GM23338 (cell line): ENCODE measurements at regions not wholly inside any gene's neighbourhood (a gene's known extent, or its start where the extent isn't known, plus 50 kb on each side); places are given as distances from the start of the nearest gene placed in this dataset.

ENCODE experiments used
- ATAC-seq: fragments of 200-7000 bp; cut with Tn5 transposase; 3 replicates; pipeline ENCODE4 v1.9.1; 2020
- DNase-seq: peaks from one replicate; pipeline ENCODE4 v3.0.0-alpha.2; 2015; ENCODE audit warnings: low spot score
- H2AFZ ChIP-seq: fragments of 200-600 bp; sonication (generic); 2 replicates; pipeline ENCODE4 v1.8.0; 2016; ENCODE audit warnings: antibody characterized with exemption, mild to moderate bottlenecking, moderate library complexity
- H3F3A ChIP-seq: fragments of 200-600 bp; sonication (generic); replicated peaks from 2 replicates; pipeline ENCODE4 v1.8.0; 2017; ENCODE audit warnings: antibody characterized with exemption, mixed run types, low read depth
- H3K27ac ChIP-seq: fragments of 200-600 bp; sonication (generic); 2 replicates; pipeline ENCODE4 v1.6.1; 2016; ENCODE audit warnings: low read depth
- H3K27me3 ChIP-seq: fragments of 200-600 bp; sonication (generic); 2 replicates; pipeline ENCODE4 v1.8.0; 2016; ENCODE audit warnings: mild to moderate bottlenecking, mixed run types, moderate library complexity; ENCODE audit not compliant: insufficient read depth
- H3K36me3 ChIP-seq: fragments of 200-600 bp; sonication (generic); 2 replicates; pipeline ENCODE4 v1.8.0; 2016; ENCODE audit warnings: mild to moderate bottlenecking; ENCODE audit not compliant: insufficient read depth
- H3K4me1 ChIP-seq: fragments of 200-600 bp; sonication (generic); 2 replicates; pipeline ENCODE4 v1.8.0; 2016; ENCODE audit warnings: mild to moderate bottlenecking, moderate library complexity; ENCODE audit not compliant: insufficient read depth
- H3K4me2 ChIP-seq: fragments of 200-600 bp; sonication (generic); 2 replicates; pipeline ENCODE4 v1.7.1; 2017; ENCODE audit warnings: mixed run types
- H3K4me3 ChIP-seq: fragments of 200-600 bp; sonication (generic); 2 replicates; pipeline ENCODE4 v1.6.1; 2016; ENCODE audit warnings: mixed run types
- H3K79me2 ChIP-seq: fragments of 200-600 bp; sonication (generic); replicated peaks from 2 replicates; pipeline ENCODE4 v1.8.0; 2017; ENCODE audit warnings: mild to moderate bottlenecking; ENCODE audit not compliant: insufficient read depth
- H3K9me2 ChIP-seq: fragments of 200-600 bp; sonication (generic); 2 replicates; pipeline ENCODE4 v1.8.0; 2017; ENCODE audit not compliant: insufficient read depth
- H4K20me1 ChIP-seq: fragments of 200-600 bp; sonication (generic); replicated peaks from 2 replicates; pipeline ENCODE4 v1.8.0; 2017; ENCODE audit warnings: mild to moderate bottlenecking; ENCODE audit not compliant: insufficient read depth
- H3K27ac Mint-ChIP-seq: 2 replicates; pipeline ENCODE4 v1.8.0; 2020; ENCODE audit warnings: inconsistent platforms, mild to moderate bottlenecking, moderate library complexity, mixed read lengths
- H3K27me3 Mint-ChIP-seq: 3 replicates; pipeline ENCODE4 v1.8.0; 2022; ENCODE audit warnings: low read depth, mild to moderate bottlenecking, moderate library complexity, mixed read lengths, inconsistent platforms; ENCODE audit not compliant: insufficient read depth, poor library complexity
- H3K36me3 Mint-ChIP-seq: 3 replicates; pipeline ENCODE4 v1.8.0; 2021; ENCODE audit warnings: low read depth, mild to moderate bottlenecking, inconsistent platforms, moderate library complexity, mixed read lengths
- H3K4me1 Mint-ChIP-seq: 3 replicates; pipeline ENCODE4 v1.8.0; 2020; ENCODE audit warnings: mild to moderate bottlenecking, inconsistent platforms, mixed read lengths
- H3K4me3 Mint-ChIP-seq: 3 replicates; pipeline ENCODE4 v1.8.0; 2021; ENCODE audit warnings: moderate library complexity, mild to moderate bottlenecking, inconsistent platforms, mixed read lengths
- H3K9me3 Mint-ChIP-seq: 3 replicates; pipeline ENCODE4 v1.8.0; 2020; ENCODE audit warnings: moderate library complexity, mild to moderate bottlenecking, inconsistent platforms, mixed read lengths
- CREB1 ChIP-seq: fragments of 250-450 bp; sonication (Bioruptor Pico); IDR thresholded peaks from 2 replicates; pipeline ENCODE4 v1.5.0; 2020; ENCODE audit warnings: low read depth, mild to moderate bottlenecking, moderate library complexity
- EZH2 ChIP-seq: fragments of 200-600 bp; sonication (generic); IDR thresholded peaks from one replicate; pipeline ENCODE4 v1.8.0; 2017; ENCODE audit warnings: antibody characterized with exemption, mild to moderate bottlenecking, low read depth; ENCODE audit not compliant: unreplicated experiment
- EZH2phosphoT487 ChIP-seq: fragments of 200-600 bp; sonication (generic); IDR thresholded peaks from one replicate; pipeline ENCODE4 v1.8.1; 2018; ENCODE audit warnings: antibody characterized with exemption; ENCODE audit not compliant: unreplicated experiment
- JUNB ChIP-seq: IDR thresholded peaks from one replicate; pipeline ENCODE4 v1.6.1; 2016; ENCODE audit warnings: antibody characterized with exemption; ENCODE audit not compliant: unreplicated experiment
- NANOG ChIP-seq: IDR thresholded peaks from 2 replicates; pipeline ENCODE4 v1.6.1; 2016; ENCODE audit warnings: antibody characterized with exemption, borderline replicate concordance
- POLR2AphosphoS5 ChIP-seq: IDR thresholded peaks from 2 replicates; pipeline ENCODE4 v1.6.1; 2016; ENCODE audit warnings: antibody characterized with exemption, low read depth
- REST ChIP-seq: IDR thresholded peaks from one replicate; pipeline ENCODE4 v1.6.1; 2018; ENCODE audit warnings: antibody characterized with exemption; ENCODE audit not compliant: unreplicated experiment
- STAT1 ChIP-seq: IDR thresholded peaks from one replicate; pipeline ENCODE4 v1.6.1; 2016; ENCODE audit warnings: antibody characterized with exemption; ENCODE audit not compliant: unreplicated experiment
- ZNF114 ChIP-seq: fragments of 250-450 bp; sonication (Bioruptor Pico); IDR thresholded peaks from 2 replicates; pipeline ENCODE4 v1.5.0; 2020; ENCODE audit warnings: mild to moderate bottlenecking, moderate library complexity
- ZNF331 ChIP-seq: fragments of 250-450 bp; sonication (Bioruptor Pico); IDR thresholded peaks from 2 replicates; pipeline ENCODE4 v1.5.0; 2020; ENCODE audit warnings: low read depth, mild to moderate bottlenecking, moderate library complexity
- TF ChIP-seq, protein P1 (sequence below): IDR thresholded peaks from 2 replicates; pipeline ENCODE4 v1.6.1; 2016; ENCODE audit warnings: antibody characterized with exemption
- TF ChIP-seq, protein P2 (sequence below): fragments of 250-450 bp; sonication (Bioruptor Pico); IDR thresholded peaks from 2 replicates; pipeline ENCODE4 v1.5.0; 2020; ENCODE audit warnings: mild to moderate bottlenecking, moderate library complexity
- TF ChIP-seq, protein P3 (sequence below), 2 experiments: fragments of 200-600 bp in 1 of 2; sonication (generic) in 1 of 2; conservative IDR thresholded peaks; 2 replicates each; pipeline versions ENCODE4 v1.5.1 to v1.6.1; 2016 to 2017; ENCODE audit warnings: antibody characterized with exemption in 2 of 2, low read depth in 2 of 2, mild to moderate bottlenecking in 2 of 2, moderate library complexity in 1 of 2

DNA sequence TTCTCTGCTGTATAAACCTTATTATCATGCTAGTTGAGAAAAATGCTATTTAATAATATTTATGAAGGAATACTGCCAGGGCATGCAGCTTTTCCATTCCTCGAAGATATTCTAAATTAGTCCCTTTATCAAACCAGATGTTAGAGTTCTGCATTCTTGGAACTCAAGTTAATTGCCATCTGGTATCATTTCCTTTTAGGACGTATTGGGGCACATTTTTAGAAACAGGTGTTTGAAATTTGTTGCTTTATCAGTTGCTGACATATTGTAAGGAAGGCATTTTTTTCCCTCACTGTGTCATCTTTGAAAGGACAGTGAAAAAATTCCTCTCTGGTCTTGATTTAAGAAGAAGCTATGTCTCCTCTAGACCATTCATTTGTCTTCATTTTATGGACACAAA is 471.2 kb upstream of the PRICKLE1 start:
- no peak overlapping the region for H3K4me3 ChIP-seq
- no peaks in the 10 kb centered on the region for H4K20me1 ChIP-seq
- Mint-ChIP-seq H3K27me3 (peaks cover under 1% of the 10 kb centered on the region), H3K4me1 (peaks cover 2% of the 10 kb centered on the region; the same call in 2 of the 3 replicates), H3K36me3 (no peaks in the 10 kb centered on the region), H3K27ac (no peak overlapping the region), H3K4me3 (no peak overlapping the region), H3K9me3 (no peaks in the 10 kb centered on the region)
- H3K4me1 ChIP-seq, result peaks cover 8% of the 10 kb centered on the region
- TF ChIP-seq, protein P1, sequence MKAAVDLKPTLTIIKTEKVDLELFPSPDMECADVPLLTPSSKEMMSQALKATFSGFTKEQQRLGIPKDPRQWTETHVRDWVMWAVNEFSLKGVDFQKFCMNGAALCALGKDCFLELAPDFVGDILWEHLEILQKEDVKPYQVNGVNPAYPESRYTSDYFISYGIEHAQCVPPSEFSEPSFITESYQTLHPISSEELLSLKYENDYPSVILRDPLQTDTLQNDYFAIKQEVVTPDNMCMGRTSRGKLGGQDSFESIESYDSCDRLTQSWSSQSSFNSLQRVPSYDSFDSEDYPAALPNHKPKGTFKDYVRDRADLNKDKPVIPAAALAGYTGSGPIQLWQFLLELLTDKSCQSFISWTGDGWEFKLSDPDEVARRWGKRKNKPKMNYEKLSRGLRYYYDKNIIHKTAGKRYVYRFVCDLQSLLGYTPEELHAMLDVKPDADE, result no peak
- TF ChIP-seq, protein P2, sequence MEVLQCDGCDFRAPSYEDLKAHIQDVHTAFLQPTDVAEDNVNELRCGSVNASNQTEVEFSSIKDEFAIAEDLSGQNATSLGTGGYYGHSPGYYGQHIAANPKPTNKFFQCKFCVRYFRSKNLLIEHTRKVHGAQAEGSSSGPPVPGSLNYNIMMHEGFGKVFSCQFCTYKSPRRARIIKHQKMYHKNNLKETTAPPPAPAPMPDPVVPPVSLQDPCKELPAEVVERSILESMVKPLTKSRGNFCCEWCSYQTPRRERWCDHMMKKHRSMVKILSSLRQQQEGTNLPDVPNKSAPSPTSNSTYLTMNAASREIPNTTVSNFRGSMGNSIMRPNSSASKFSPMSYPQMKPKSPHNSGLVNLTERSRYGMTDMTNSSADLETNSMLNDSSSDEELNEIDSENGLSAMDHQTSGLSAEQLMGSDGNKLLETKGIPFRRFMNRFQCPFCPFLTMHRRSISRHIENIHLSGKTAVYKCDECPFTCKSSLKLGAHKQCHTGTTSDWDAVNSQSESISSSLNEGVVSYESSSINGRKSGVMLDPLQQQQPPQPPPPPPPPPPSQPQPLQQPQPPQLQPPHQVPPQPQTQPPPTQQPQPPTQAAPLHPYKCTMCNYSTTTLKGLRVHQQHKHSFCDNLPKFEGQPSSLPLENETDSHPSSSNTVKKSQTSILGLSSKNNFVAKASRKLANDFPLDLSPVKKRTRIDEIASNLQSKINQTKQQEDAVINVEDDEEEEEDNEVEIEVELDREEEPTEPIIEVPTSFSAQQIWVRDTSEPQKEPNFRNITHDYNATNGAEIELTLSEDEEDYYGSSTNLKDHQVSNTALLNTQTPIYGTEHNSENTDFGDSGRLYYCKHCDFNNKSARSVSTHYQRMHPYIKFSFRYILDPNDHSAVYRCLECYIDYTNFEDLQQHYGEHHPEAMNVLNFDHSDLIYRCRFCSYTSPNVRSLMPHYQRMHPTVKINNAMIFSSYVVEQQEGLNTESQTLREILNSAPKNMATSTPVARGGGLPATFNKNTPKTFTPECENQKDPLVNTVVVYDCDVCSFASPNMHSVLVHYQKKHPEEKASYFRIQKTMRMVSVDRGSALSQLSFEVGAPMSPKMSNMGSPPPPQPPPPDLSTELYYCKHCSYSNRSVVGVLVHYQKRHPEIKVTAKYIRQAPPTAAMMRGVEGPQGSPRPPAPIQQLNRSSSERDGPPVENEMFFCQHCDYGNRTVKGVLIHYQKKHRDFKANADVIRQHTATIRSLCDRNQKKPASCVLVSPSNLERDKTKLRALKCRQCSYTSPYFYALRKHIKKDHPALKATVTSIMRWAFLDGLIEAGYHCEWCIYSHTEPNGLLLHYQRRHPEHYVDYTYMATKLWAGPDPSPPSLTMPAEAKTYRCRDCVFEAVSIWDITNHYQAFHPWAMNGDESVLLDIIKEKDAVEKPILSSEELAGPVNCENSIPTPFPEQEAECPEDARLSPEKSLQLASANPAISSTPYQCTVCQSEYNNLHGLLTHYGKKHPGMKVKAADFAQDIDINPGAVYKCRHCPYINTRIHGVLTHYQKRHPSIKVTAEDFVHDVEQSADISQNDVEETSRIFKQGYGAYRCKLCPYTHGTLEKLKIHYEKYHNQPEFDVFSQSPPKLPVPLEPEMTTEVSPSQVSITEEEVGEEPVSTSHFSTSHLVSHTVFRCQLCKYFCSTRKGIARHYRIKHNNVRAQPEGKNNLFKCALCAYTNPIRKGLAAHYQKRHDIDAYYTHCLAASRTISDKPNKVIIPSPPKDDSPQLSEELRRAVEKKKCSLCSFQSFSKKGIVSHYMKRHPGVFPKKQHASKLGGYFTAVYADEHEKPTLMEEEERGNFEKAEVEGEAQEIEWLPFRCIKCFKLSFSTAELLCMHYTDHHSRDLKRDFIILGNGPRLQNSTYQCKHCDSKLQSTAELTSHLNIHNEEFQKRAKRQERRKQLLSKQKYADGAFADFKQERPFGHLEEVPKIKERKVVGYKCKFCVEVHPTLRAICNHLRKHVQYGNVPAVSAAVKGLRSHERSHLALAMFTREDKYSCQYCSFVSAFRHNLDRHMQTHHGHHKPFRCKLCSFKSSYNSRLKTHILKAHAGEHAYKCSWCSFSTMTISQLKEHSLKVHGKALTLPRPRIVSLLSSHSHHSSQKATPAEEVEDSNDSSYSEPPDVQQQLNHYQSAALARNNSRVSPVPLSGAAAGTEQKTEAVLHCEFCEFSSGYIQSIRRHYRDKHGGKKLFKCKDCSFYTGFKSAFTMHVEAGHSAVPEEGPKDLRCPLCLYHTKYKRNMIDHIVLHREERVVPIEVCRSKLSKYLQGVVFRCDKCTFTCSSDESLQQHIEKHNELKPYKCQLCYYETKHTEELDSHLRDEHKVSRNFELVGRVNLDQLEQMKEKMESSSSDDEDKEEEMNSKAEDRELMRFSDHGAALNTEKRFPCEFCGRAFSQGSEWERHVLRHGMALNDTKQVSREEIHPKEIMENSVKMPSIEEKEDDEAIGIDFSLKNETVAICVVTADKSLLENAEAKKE (CRISPR knock-in tag), result no peak
- TF ChIP-seq JUNB, result no peak
- no peak for TF ChIP-seq EZH2phosphoT487
- no peak for TF ChIP-seq NANOG
- TF ChIP-seq POLR2AphosphoS5, result no peak
- TF ChIP-seq EZH2, result no peak
- TF ChIP-seq, protein P3, sequence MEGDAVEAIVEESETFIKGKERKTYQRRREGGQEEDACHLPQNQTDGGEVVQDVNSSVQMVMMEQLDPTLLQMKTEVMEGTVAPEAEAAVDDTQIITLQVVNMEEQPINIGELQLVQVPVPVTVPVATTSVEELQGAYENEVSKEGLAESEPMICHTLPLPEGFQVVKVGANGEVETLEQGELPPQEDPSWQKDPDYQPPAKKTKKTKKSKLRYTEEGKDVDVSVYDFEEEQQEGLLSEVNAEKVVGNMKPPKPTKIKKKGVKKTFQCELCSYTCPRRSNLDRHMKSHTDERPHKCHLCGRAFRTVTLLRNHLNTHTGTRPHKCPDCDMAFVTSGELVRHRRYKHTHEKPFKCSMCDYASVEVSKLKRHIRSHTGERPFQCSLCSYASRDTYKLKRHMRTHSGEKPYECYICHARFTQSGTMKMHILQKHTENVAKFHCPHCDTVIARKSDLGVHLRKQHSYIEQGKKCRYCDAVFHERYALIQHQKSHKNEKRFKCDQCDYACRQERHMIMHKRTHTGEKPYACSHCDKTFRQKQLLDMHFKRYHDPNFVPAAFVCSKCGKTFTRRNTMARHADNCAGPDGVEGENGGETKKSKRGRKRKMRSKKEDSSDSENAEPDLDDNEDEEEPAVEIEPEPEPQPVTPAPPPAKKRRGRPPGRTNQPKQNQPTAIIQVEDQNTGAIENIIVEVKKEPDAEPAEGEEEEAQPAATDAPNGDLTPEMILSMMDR (conservative IDR thresholded peaks at IDR 0.05; ENCODE audit: low read depth in 2 of 2), result no peak
- no peak for TF ChIP-seq ZNF114 (CRISPR knock-in tag)
- no peak for TF ChIP-seq CREB1 (CRISPR knock-in tag)
- no peak for TF ChIP-seq ZNF331 (CRISPR knock-in tag)
- TF ChIP-seq REST, result no peak
- no peak for TF ChIP-seq STAT1
- H3K79me2 ChIP-seq, result no peaks in the 10 kb centered on the region
- H3F3A ChIP-seq, result no peaks in the 10 kb centered on the region
- no peaks in the 10 kb centered on the region for H3K27me3 ChIP-seq
- H3K27ac ChIP-seq, result no peak overlapping the region
- no peaks in the 10 kb centered on the region for H3K36me3 ChIP-seq
- H3K9me2 ChIP-seq, result 0 out of 2 replicates have a peak, but pooled peaks cover under 1% of the 10 kb centered on the region
- H3K4me2 ChIP-seq, result no peak overlapping the region
- H2AFZ ChIP-seq, result no peak overlapping the region
- ATAC-seq, result no peak
- no peak for DNase-seq
